Heart left ventricle (tissue), 16 donors: ENCODE measurements at regions not wholly inside any gene's neighbourhood (a gene's known extent, or its start where the extent isn't known, plus 50 kb on each side); places are given as distances from the start of the nearest gene placed in this dataset.

Experiments
- ATAC-seq, 4 donors: fragments of 200-7000 bp; cut with Tn5 transposase; one replicate each; pipeline ENCODE4 v1.9.1; 2020 to 2022; ENCODE audit warnings: moderate library complexity in 4 of 4, mild to moderate bottlenecking in 3 of 4, moderate number of reproducible peaks in 1 of 4
- DNase-seq, 5 donors: peaks; one replicate each; pipeline ENCODE4 v3.0.0-alpha.2; 2020
- H3K27ac ChIP-seq, 12 donors: fragments of 200-600 bp; sonication (generic) in 4 of 12; one replicate each; pipeline versions ENCODE4 v1.5.0 to v1.8.0; 2016 to 2022; ENCODE audit warnings: mild to moderate bottlenecking in 2 of 12
- H3K27me3 ChIP-seq, 9 donors: fragments of 200-600 bp; sonication (generic) in 2 of 9; one replicate each; pipeline versions ENCODE4 v1.5.1 to v1.8.0; 2016 to 2022; ENCODE audit warnings: mild to moderate bottlenecking in 3 of 9
- H3K36me3 ChIP-seq, 9 donors: fragments of 200-600 bp; sonication (generic) in 2 of 9; one replicate each; pipeline versions ENCODE4 v1.5.0 to v1.8.0; 2018 to 2022; ENCODE audit warnings: mild to moderate bottlenecking in 2 of 9
- H3K4me1 ChIP-seq, 12 donors: fragments of 200-600 bp; sonication (generic) in 4 of 12; one replicate each; pipeline versions ENCODE4 v1.5.0 to v1.8.0; 2016 to 2022; ENCODE audit warnings: mild to moderate bottlenecking in 3 of 12
- H3K4me3 ChIP-seq, 12 donors: fragments of 200-600 bp; sonication (generic) in 4 of 12; one replicate each; pipeline versions ENCODE4 v1.5.0 to v1.8.0; 2017 to 2022; ENCODE audit warnings: mild to moderate bottlenecking in 9 of 12, moderate library complexity in 4 of 12
- H3K9me3 ChIP-seq, 12 donors: fragments of 200-600 bp; sonication (generic) in 4 of 12; one replicate each; pipeline versions ENCODE4 v1.5.0 to v1.8.0; 2016 to 2022; ENCODE audit warnings: mild to moderate bottlenecking in 1 of 12
- POLR2A ChIP-seq, 2 donors: fragments of 450-650 bp; IDR thresholded peaks; one replicate each; pipeline ENCODE4 v1.6.1; 2017; ENCODE audit warnings: antibody characterized with exemption in 2 of 2, mild to moderate bottlenecking in 2 of 2, moderate library complexity in 2 of 2
- WGBS, 4 donors: extraction: QIAGEN DNeasy Blood & Tissue Kit in 2 of 4; methylation state at CpG; one replicate each; pipeline versions ENCODE4 v1.1.5 to v1.1.7; 2013 to 2018; 5-methylcytosine and 5-hydroxymethylcytosine counted together
- intact Hi-C, 10 donors: fragments of 100-400 bp; cut with DNase I; formaldehyde crosslinking; loops; one replicate each; pipeline versions ENCODE4 v1.11.1 to v1.14.2; 2022
- TF ChIP-seq, protein P1 (sequence below), 12 donors: fragments of 200-600 bp; sonication (generic) in 4 of 12; IDR thresholded peaks; one replicate each; pipeline versions ENCODE4 v1.5.0 to v1.8.0; 2018 to 2022; ENCODE audit warnings: antibody characterized with exemption in 12 of 12, mild to moderate bottlenecking in 5 of 12
- donor health status: ischemic (EF 13 %, LVEDD 7.1; RV severe dilation, severe dysfunction).
- donor health status: healthy with polysubstance abuse.
- donor health status: DM: no; HTN: yes; CAD: no.
- donor health status: DM: no; HTN: no; CAD: no.
- donor health status: ischemic (EF 25% LVEDD 6.9; RV normal size, moderate dysfunction).
- donor health status: ischemic (EF 25% LVEDD 5.7; RV mildly dilated, moderate dysfunction).
- donor health status: healthy.
- donor health status: DM: yes; HTN: yes; CAD: no.
- donor health status: ischemic (EF 35%, LVEDD 5.7; RV mildly dilated, moderate dysfunction).
- donor health status: nonischemic (EF 11% LVEDD 7.7; RV severe dilation, severe dysfunction).
- donor health status: DM: yes; HTN: yes; CAD: no.
- donor health status: PGD.
- donor health status: ischemic (EF 29% LVEDD 5.4; RV normal size, mild dysfunction).
- donor health status: nonischemic (EF 23%, LVEDD 6.1; RV moderate dilation, normal function).

DNA sequence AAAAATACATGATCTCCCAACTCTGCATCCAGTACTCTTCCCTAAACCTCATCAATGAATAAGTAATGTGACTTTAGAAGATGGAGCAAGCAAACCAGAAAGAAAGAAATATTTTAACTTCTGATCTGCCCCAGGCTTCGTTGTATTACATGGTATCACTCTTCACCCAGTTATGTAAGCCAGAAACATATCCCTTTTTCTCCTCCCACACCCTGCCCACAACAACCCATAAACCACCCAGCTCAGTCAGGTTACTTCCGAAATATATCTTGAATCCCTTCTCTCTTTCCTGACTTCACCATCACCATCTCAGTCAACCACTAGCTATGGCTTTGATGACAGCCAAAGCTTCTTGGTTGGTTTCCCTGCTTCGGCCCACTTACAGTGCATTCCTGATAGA is 295.8 kb upstream of the PARD3B start:
- Histone ChIP-seq H3K27ac (no peak overlapping the region), H3K27me3 (no peaks in the 10 kb centered on the region), H3K4me3 (no peak overlapping the region), H3K9me3 (no peaks in the 10 kb centered on the region), H3K4me1 (no peaks in the 10 kb centered on the region), H3K36me3 (no peaks in the 10 kb centered on the region)
- WGBS, 4 donors, result 91 to 98% (median 96%) methylated on average over 3 of the region's 3 CpGs
- ATAC-seq (no peak), DNase-seq (no peak)
- TF ChIP-seq POLR2A (IDR thresholded peaks at IDR 0.05), result no peak
- TF ChIP-seq, protein P1, sequence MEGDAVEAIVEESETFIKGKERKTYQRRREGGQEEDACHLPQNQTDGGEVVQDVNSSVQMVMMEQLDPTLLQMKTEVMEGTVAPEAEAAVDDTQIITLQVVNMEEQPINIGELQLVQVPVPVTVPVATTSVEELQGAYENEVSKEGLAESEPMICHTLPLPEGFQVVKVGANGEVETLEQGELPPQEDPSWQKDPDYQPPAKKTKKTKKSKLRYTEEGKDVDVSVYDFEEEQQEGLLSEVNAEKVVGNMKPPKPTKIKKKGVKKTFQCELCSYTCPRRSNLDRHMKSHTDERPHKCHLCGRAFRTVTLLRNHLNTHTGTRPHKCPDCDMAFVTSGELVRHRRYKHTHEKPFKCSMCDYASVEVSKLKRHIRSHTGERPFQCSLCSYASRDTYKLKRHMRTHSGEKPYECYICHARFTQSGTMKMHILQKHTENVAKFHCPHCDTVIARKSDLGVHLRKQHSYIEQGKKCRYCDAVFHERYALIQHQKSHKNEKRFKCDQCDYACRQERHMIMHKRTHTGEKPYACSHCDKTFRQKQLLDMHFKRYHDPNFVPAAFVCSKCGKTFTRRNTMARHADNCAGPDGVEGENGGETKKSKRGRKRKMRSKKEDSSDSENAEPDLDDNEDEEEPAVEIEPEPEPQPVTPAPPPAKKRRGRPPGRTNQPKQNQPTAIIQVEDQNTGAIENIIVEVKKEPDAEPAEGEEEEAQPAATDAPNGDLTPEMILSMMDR (IDR thresholded peaks at IDR 0.05), result no peak
- intact Hi-C loops, result no loop called here

DNA sequence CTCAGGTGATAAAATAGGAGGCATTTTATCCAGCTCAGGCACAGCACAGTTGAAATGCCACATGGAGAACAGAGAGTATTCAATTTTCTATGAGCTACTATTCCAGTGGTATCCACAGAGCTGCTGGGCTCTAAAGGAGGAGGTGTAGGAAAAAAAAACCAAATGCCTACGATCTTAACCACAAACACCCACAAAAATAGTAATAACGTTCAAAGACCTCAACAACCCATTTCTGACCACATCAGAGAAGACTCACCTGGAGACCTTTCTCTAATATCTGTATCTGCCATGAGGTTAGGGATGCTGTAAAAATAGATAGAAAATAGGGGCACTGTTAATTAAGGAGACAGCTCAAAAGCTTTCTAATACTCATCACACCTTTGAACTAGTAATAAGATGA is 294.6 kb upstream of the PARD3B start:
- Histone ChIP-seq H3K4me1 (peaks cover 0 to 2% (median 0%) of the 10 kb centered on the region in 12 donors), H3K27me3 (no peaks in the 10 kb centered on the region), H3K27ac (no peak overlapping the region), H3K36me3 (no peaks in the 10 kb centered on the region), H3K9me3 (no peaks in the 10 kb centered on the region), H3K4me3 (no peak overlapping the region)
- DNase-seq, result no peak
- intact Hi-C loops, result loop anchor here in 4 of 10 donors (10.0 kb wide), 5 partner anchors 106 to 1674 kb away; no protein-coding TSS in a partner anchor
- TF ChIP-seq POLR2A (IDR thresholded peaks at IDR 0.05), result no peak
- TF ChIP-seq, protein P1 (IDR thresholded peaks at IDR 0.05), result no peak
- whole genome bisulfite sequencing, 4 donors, result 63 to 99% (median 73%) methylated on average over 2 of the region's 2 CpGs
- no peak for ATAC-seq

DNA sequence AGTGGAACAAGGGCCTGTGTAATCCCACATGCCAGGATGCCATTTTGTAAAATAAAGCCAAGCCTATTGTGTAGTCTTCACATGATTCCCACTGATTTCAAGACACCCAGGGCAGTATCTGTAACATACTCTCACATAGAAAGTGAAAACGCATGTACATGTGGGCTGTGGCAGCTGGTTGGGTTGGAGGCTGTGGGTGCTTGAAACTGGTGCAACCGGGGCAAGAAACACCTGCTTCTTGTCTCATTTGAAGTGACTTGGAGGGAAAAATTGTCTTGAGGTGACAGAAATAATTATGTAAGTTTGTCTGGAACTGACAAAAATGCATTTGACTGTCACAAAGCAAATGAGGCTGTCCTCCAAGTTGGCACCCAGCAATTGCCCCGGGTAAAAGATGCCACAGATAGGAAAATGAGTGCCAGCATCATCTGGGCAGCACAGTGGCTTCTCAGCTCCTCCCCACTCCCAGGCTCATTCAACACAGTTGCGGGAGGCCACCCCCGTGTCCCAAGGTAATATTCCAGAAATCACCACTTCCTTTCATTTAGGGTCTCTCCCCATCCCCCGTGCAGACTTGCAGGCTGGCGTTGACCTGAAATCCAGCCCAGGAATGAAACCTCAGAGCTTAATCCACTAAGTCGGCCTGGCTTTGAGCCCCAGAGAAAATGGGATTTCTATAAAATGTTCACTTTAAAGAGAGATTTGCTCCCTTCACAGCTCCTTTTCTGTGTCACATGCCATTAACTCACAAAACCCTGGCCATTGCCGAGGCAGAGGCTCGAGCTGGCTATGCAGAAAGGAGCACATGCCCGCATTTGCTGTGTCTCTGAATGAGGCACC is 293.9 kb upstream of the PARD3B start:
- TF ChIP-seq, protein P1 (IDR thresholded peaks at IDR 0.05), result no peak
- TF ChIP-seq POLR2A (IDR thresholded peaks at IDR 0.05), result no peak
- DNase-seq (no peak), ATAC-seq (no peak)
- Histone ChIP-seq H3K4me1 (peaks cover 0 to 3% (median 0%) of the 10 kb centered on the region in 12 donors), H3K4me3 (no peak overlapping the region), H3K27ac (no peak overlapping the region), H3K27me3 (no peaks in the 10 kb centered on the region), H3K9me3 (no peaks in the 10 kb centered on the region), H3K36me3 (no peaks in the 10 kb centered on the region)
- intact Hi-C loops, result loop anchor here in 4 of 10 donors (10.0 kb wide), 5 partner anchors 107 to 1673 kb away; no protein-coding TSS in a partner anchor
- WGBS, 4 donors, result 89 to 91% (median 90%) methylated on average over 11 of the region's 11 CpGs

DNA sequence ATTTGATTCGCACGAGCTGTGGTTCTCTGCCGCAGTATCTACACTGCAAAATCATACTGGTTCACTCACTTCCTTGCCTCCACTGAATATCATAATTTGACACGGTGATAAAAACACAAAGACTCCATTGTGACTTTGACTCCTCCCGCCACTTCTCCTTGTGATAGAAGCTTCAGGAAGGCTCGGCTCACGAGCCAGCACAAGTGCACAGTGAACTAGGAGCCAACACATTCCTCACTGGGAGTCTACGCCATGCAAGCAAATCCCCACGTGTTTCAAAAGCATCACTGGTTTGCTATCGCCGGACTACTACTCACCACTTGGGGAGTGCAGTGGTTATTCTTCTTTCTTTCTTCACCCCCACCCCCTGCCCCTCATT is 293.3 kb upstream of the PARD3B start:
- ATAC-seq, result no peak
- H3K9me3 ChIP-seq, result no peaks in the 10 kb centered on the region
- intact Hi-C loops, result loop anchor here in 4 of 10 donors (10.0 kb wide), 5 partner anchors 107 to 1673 kb away; no protein-coding TSS in a partner anchor

More for the DNA sequence above, 293.3 kb upstream of the PARD3B start:
- no peak for DNase-seq
- Histone ChIP-seq H3K36me3 (no peaks in the 10 kb centered on the region), H3K4me1 (peaks cover 0 to 4% (median 0%) of the 10 kb centered on the region in 12 donors), H3K4me3 (no peak overlapping the region), H3K27me3 (no peaks in the 10 kb centered on the region), H3K27ac (no peak overlapping the region)
- TF ChIP-seq, protein P1 (IDR thresholded peaks at IDR 0.05), result no peak
- WGBS, 4 donors, result 66 to 76% (median 71%) methylated on average over 11 of the region's 11 CpGs
